ENCODE measurements at regions not wholly inside any gene's neighbourhood (a gene's known extent, or its start where the extent isn't known, plus 50 kb on each side); places are given as distances from the start of the nearest gene placed in this dataset.

GRCh38 chr13:85662186-85662585, 137.0 kb downstream of the SLITRK6 start:
- DNase-seq: no peak

GRCh38 chr13:85661675-85662074, 137.5 kb downstream of the SLITRK6 start:
- no peak for DNase-seq

GRCh38 chr13:85659493-85659892, 139.7 kb downstream of the SLITRK6 start:
- DNase-seq: no peak

- no peak for DNase-seq
Measured at GRCh38 chr13:85657942-85658341, 141.3 kb downstream of the SLITRK6 start.

GRCh38 chr13:85655040-85655439, 144.2 kb downstream of the SLITRK6 start:
- DNase-seq: no peak

- no peak for DNase-seq
Measured at GRCh38 chr13:85654227-85654626, 145.0 kb downstream of the SLITRK6 start.

- no peak for DNase-seq
Measured at GRCh38 chr13:85653681-85654080, 145.5 kb downstream of the SLITRK6 start.

GRCh38 chr13:85652491-85652890, 146.7 kb downstream of the SLITRK6 start:
- DNase-seq: no peak

- no peak for DNase-seq
Measured at GRCh38 chr13:85651440-85651839, 147.8 kb downstream of the SLITRK6 start.

- DNase-seq: no peak
Measured at GRCh38 chr13:85650613-85651012, 148.6 kb downstream of the SLITRK6 start.

- DNase-seq: no peak
Measured at GRCh38 chr13:85640727-85641126, 158.5 kb downstream of the SLITRK6 start.

- DNase-seq: no peak
Measured at GRCh38 chr13:85638815-85639393, 160.3 kb downstream of the SLITRK6 start.

GRCh38 chr13:85638265-85638664, 161.0 kb downstream of the SLITRK6 start:
- no peak for DNase-seq

GRCh38 chr13:85632526-85633195, 166.6 kb downstream of the SLITRK6 start:
- no peak for DNase-seq

GRCh38 chr13:85631801-85632200, 167.4 kb downstream of the SLITRK6 start:
- no peak for DNase-seq

- DNase-seq: no peak
Measured at GRCh38 chr13:85626603-85627002, 172.6 kb downstream of the SLITRK6 start.

- no peak for DNase-seq
Measured at GRCh38 chr13:85619321-85619720, 179.9 kb downstream of the SLITRK6 start.

GRCh38 chr13:85618521-85618920, 180.7 kb downstream of the SLITRK6 start:
- no peak for DNase-seq

- no peak for DNase-seq
Measured at GRCh38 chr13:85616275-85616674, 182.9 kb downstream of the SLITRK6 start.

- no peak for DNase-seq
Measured at GRCh38 chr13:85615031-85615430, 184.2 kb downstream of the SLITRK6 start.

- no peak for DNase-seq
Measured at GRCh38 chr13:85610024-85610423, 189.2 kb downstream of the SLITRK6 start.

- DNase-seq: no peak
Measured at GRCh38 chr13:85608255-85608829, 190.9 kb downstream of the SLITRK6 start.

- no peak for DNase-seq
Measured at GRCh38 chr13:85603735-85604134, 195.5 kb downstream of the SLITRK6 start.

GRCh38 chr13:85601526-85601925, 197.7 kb downstream of the SLITRK6 start:
- no peak for DNase-seq

Data from NCI-H1048 (cell line).